Occipital lobe (tissue), 1 donor: ENCODE measurements at regions not wholly inside any gene's neighbourhood (a gene's known extent, or its start where the extent isn't known, plus 50 kb on each side); places are given as distances from the start of the nearest gene placed in this dataset.
"Not testable (repeated sequence)": the region's sequence is repeated elsewhere in the genome, so short reads cannot be mapped to it uniquely, and the experiment has no call there.

Experiments
- DNase-seq: peaks from one replicate; lab custom pipeline; 2025; lab: John Stamatoyannopoulos, UW

DNA sequence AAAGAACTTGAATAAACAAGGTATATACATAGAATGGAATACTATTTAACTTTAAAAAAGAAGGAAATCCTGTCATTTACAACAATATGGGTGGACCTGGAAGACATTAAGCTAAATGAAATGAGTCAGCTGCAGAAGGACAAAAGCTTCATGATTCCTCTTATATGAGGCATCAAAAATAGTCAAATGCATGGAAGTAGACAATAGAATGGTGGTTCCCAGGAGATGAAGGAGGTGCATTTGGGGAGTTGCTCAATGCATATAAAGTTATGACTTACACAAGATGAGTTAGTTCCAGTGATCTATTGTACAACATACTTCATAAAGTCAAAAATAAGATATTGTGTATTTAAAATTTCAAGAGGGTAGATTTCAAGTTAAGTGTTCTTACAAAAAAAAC, 426.1 kb upstream of the UBE2E3 start:
- no peak for DNase-seq

GRCh38 chr2:180553094-180553715, 427.2 kb upstream of the UBE2E3 start:
- no peak for DNase-seq

DNA sequence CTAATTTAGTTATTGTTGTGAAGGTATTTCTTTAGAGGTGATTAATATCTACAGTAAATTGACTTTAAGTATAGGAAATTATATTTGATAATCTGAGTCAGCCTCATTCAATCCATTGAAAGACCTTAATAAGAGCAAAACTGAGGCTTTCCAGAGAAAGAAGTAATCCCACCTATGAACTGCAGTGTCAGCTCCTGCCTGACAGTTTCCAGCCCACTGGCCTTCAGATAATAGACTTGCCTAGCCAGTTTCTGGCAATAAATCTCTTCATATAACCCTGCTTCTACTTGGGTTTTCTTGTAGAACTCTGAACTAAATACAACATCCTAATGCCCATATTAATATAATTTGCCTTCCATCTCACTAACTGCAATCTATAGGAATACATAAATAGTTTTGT, 437.9 kb upstream of the UBE2E3 start:
- no peak for DNase-seq

DNA sequence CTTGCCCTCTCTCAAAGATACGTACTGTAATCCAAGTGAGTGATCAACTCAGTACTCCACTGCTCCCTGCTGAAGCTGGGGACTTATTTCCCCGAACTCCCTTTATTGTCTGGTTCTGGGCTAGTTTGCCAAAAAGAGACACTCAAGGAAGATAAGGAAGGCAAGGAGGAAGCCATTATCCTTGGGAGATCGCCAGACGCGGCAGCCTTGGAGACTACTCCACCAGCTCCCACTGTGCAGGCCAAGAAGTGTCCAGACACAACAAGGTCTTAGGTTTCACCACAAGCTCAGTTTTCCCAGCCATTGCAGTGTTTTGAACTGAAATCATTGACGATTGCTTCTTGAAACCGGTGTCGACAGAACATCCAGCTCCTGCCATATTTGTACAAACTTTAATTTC, 439.6 kb upstream of the UBE2E3 start:
- no peak for DNase-seq

DNA sequence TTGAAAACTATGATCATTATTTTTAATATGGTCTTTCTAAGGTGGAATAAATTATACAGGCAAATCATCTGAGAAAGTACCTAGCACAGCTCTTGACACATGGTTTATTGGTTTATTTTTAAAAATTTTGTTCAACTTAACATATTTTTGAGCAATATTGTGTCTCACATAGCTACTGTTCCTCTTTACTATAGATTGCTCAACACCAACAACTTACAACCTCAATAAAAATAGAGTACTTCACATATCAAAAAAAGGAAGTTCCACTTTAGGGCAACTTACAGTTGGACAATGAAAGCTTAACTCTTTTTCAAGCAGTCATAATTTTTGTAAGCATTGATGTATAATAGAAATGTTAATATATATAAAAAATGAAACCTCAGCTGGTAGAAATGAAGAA, 440.9 kb upstream of the UBE2E3 start:
- DNase-seq = no peak

GRCh38 chr2:180535289-180535688, 445.1 kb upstream of the UBE2E3 start:
- DNase-seq = no peak

- DNase-seq = not testable (repeated sequence)
Measured at GRCh38 chr2:180531787-180532186, 448.6 kb upstream of the UBE2E3 start.

DNA sequence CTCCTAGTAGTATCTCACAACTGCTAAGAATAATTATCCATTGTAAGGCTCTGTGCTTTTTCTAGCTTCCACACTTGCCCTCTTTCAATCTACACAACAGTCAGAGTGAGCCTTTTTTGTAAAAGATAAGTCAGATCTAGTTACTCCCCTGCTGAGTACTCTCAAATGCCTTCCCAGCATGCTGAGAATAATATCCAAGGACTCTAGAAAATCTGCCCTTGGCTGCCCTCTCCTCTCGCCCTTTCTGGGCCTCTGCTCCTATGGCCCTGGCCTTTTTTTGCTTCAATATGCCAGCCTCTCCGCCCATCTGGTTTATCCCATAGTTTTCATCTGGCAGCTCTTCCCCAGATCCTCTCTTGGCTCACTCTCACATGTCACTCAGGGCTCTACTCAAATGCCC, 455.9 kb upstream of the UBE2E3 start:
- DNase-seq = no peak

DNA sequence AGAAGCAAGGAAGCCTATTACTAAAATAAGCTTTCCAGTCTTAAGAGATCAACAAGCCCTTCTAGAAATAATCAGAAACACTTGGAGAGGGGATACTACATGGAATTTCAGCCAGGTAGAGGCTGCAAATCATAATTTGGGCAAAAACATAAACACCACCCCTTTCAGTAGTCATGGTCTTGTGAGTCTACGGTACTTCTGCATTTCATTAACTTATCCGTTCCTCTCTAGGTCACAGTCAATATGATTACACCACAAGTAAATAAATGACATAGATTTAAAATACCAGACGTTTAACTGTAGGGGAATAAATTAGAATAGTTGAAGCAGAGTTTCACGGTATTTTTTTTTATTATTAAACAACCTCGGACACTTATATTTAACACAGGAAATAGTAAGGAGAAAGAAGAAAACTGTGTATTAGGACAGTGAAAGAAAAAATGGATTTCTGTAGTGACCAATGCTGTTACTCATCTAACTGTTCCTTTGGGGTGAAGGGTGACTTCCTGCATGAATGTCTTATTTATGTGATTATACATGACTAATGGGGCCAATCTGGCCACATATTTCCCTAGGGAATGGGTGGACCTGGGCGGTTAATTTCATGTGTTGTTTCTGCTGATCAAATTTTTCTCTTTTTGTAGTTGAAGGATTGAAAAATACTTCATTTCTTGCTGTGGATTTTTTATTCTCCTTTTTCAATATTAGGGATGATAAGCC, 456.6 kb upstream of the UBE2E3 start:
- DNase-seq = no peak

DNA sequence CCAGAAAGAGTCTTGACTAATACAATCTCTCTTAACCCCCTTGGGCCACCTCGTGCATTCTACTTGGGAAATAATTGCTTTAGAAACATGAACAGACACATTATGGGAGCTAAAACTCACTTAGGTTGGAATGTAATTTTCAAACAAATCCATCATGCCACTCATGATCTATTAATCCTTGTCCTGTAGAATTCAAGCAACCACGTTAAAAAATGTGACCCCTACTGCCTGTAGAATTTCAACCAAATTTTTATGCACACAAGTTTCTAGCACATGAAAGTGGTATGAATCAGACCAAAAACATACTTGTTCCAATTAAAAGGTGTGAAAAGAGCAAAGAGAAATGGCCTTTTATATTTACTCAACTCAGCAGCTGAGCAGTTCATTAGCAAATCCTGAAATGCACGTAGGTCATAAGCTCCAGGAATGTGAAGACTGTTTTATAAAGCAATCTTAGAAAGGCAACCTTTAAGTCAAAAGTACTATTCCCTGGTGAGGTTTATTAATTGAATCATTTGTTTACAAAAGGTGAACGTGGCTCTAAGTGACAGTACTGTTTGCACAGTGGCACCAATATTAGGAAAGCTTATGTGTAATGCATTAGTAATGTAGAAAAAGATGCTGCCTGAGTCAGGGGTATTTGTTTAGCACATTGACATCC, 459.4 kb upstream of the UBE2E3 start:
- DNase-seq = no peak

GRCh38 chr2:180520206-180520605, 460.2 kb upstream of the UBE2E3 start:
- no peak for DNase-seq

DNA sequence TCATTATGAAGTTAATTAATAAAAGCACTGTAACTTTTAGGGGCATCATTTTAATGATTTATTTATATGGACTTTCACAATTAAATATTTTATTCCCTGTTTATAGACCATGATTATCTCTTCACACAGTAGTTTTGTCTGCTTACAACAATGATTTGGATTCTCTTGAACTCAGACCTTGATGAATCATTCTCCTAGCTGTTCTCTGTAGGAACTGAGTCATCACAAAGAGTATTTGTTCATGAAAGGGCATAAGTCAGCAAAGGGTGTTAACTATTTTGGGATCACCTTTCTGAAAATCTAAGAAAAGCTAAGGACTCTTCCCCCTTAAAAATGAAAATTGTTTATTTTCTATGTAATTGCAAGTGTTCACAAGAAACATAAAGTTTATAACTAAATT, 461.1 kb upstream of the UBE2E3 start:
- no peak for DNase-seq

DNA sequence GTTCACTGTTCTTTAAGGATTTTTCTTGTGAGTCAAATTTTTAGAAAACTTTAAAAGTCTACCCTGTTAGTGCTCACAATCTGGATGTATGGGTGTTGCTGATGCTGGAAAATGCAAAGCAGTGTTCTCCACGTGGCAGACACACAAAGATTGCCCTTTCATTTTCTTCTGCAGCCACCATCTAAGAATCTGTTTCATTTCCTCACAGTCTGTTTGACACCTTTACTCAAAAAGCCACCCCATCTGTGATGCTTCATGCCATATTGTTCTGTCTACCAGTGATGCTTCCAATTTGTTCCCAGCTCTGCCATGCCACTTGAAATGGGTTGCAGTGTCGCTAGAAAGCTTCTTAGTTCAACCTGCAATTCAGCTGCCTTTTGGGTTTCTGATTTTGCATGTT, 464.2 kb upstream of the UBE2E3 start:
- no peak for DNase-seq

DNA sequence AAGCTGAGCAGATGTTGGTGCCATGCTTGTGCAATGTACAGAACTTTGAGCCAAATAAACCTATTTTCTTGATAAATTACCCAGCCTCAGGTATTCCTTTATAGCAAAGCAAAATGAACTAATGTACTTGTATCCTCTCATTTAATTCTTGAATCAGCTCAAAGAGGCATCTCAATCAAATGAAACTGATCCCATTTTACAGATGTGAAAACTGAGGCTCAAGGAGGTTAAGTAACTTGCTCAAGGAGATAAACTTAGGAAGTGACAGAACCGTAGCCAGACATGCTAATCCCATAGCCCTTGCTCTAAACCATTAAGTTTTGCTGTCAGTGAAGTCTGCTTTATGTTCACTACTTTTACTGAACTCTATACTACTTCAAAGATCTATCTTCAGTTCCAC, 467.0 kb upstream of the UBE2E3 start:
- DNase-seq = no peak

DNA sequence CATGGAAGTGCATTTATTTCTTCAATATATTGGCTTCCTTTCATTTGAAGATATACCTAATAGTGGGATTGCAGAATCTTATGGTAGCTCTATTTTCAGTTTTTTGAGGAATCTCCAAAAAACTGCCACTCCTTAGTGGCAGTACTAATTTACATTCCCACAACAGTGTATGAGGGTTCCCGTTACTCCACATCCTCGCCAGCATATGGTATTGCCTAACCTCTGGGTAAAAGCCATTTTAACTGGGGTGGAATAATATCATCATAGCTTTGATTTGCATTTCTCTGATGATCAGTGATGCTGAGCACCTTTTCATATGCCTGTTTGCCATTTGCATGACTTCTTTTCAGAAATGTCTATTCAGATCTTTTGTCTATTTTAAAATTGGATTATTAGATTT, 471.9 kb upstream of the UBE2E3 start:
- no peak for DNase-seq

DNA sequence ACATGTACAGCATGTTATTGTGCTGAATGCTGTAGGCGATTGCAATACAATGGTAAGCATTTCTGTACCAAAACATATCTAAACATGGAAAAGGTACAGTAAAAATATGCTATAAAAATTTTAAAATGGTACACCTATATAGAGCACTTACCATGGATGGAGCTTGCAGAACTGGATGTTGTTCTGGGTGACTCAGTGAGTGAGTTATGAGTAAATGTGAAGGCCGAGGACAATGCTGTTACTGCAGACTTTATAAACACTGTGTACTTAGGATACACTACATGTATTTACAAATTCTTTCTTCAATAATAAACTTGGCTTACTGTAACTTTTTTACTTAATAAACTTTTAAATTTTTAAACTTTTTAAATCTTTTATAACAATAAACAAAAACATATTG, 473.4 kb upstream of the UBE2E3 start:
- DNase-seq = no peak

- DNase-seq = no peak
Measured at GRCh38 chr2:180505203-180505602, 475.2 kb upstream of the UBE2E3 start.

GRCh38 chr2:180497621-180498152, 482.7 kb upstream of the UBE2E3 start:
- DNase-seq = no peak

- DNase-seq = no peak
Measured at GRCh38 chr2:180495606-180496005, 484.8 kb upstream of the UBE2E3 start.

GRCh38 chr2:180494286-180494685, 486.1 kb upstream of the UBE2E3 start:
- no peak for DNase-seq

GRCh38 chr2:180482696-180483095, 475.6 kb upstream of the CWC22 start:
- no peak for DNase-seq

DNA sequence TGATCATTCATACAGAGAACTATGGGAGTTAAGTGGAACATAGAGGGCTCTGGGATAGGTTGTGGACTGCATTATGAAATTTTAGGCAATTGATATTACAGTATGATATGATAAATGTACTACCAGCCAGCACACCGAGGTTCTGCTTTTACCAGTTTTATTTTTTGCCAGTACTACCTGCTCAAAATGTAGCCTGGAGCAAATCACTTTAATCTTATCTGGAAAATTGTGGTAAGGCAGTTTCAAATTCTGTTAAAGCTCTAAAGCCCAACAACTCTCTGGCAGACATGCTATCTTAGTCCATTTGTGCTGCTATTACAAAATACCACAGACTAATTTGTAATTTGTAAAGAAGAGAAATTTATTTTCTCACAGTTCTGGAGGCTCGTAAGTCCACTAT, 474.9 kb upstream of the CWC22 start:
- DNase-seq = no peak

GRCh38 chr2:180478883-180479282, 471.8 kb upstream of the CWC22 start:
- no peak for DNase-seq
